Natural killer cell (primary cell): ENCODE measurements at regions not wholly inside any gene's neighbourhood (a gene's known extent, or its start where the extent isn't known, plus 50 kb on each side); places are given as distances from the start of the nearest gene placed in this dataset.

Experiments
- ATAC-seq, 3 donors: fragments of 150-1000 bp in 2 of 3; fragments of 200-7000 bp in 1 of 3; cut with Tn5 transposase; 1 replicate in 1 of 3; 2 replicates in 2 of 3; pipeline ENCODE4 v1.10.0; 2021; ENCODE audit warnings: mild to moderate bottlenecking in 2 of 3, moderate library complexity in 2 of 3
- DNase-seq, 2 donors: peaks; one replicate each; pipeline versions ENCODE4 v3.0.0 to v3.0.0-alpha.2; 2013 to 2021; ENCODE audit warnings: mixed read lengths in 1 of 2
- H3K27ac ChIP-seq: one replicate; pipeline ENCODE4 v1.5.1; 2013; ENCODE audit warnings: mild to moderate bottlenecking, low read length
- H3K27me3 ChIP-seq: one replicate; pipeline ENCODE4 v1.6.1; 2013; ENCODE audit warnings: low read length; ENCODE audit not compliant: control insufficient read depth, insufficient read depth
- H3K36me3 ChIP-seq: one replicate; pipeline ENCODE4 v1.6.1; 2013; ENCODE audit warnings: low read length; ENCODE audit not compliant: control insufficient read depth, insufficient read depth
- H3K4me1 ChIP-seq: one replicate; pipeline ENCODE4 v1.6.1; 2013; ENCODE audit warnings: low read length; ENCODE audit not compliant: control insufficient read depth, insufficient read depth
- H3K4me3 ChIP-seq: one replicate; pipeline ENCODE4 v1.5.1; 2013; ENCODE audit warnings: low read length
- H3K9me3 ChIP-seq: one replicate; pipeline ENCODE4 v1.6.1; 2013; ENCODE audit warnings: low read length; ENCODE audit not compliant: control insufficient read depth, insufficient read depth
- H3K27ac Mint-ChIP-seq, 2 donors: one replicate each; pipeline ENCODE4 v1.8.0; 2022; ENCODE audit warnings: mild to moderate bottlenecking in 2 of 2, mixed read lengths in 2 of 2, moderate library complexity in 1 of 2
- H3K27me3 Mint-ChIP-seq, 2 donors: one replicate each; pipeline ENCODE4 v1.8.0; 2022; ENCODE audit warnings: low read depth in 2 of 2, mixed read lengths in 2 of 2
- H3K36me3 Mint-ChIP-seq: one replicate; pipeline ENCODE4 v1.8.0; 2022; ENCODE audit warnings: mixed read lengths
- H3K4me1 Mint-ChIP-seq, 2 donors: one replicate each; pipeline ENCODE4 v1.8.0; 2022; ENCODE audit warnings: mixed read lengths in 2 of 2
- H3K4me3 Mint-ChIP-seq: one replicate; pipeline ENCODE4 v1.8.0; 2022; ENCODE audit warnings: mild to moderate bottlenecking, moderate library complexity, mixed read lengths
- H3K9me3 Mint-ChIP-seq, 2 donors: one replicate each; pipeline ENCODE4 v1.8.0; 2022; ENCODE audit warnings: mixed read lengths in 2 of 2
- WGBS: methylation state at CpG from one replicate; pipeline ENCODE4 v1.1.7; 2013; ENCODE audit warnings: missing lambda C conversion rate; ENCODE audit not compliant: insufficient coverage; 5-methylcytosine and 5-hydroxymethylcytosine counted together
- intact Hi-C: fragments of 100-400 bp; cut with micrococcal nuclease; formaldehyde crosslinking; loops from one replicate; pipeline ENCODE4 v1.14.2; 2022
- TF ChIP-seq, protein P1 (sequence below): fragments of 200-600 bp; IDR thresholded peaks from one replicate; pipeline ENCODE4 v1.8.0; 2022; ENCODE audit warnings: antibody characterized with exemption

DNA sequence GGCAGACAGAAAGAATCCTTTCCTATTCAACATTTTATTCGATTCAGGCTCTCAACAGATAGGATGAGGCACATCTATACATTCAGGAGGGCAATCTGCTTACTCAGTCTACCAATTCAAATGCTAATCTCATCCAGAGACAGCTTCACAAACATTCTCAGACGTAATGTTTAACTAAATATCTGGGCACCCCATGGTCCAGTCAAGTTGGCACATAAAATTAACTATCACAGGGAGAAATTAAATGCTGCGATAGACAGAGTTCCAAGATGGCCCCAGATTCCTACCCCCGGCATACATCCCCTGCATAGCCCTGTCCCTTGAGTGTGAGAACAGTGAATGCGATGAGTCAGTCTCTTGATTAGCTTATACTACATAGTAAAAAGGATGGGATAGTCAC, 184.3 kb downstream of the FGFR2 start:
- intact Hi-C loops: no loop called here
- 64% methylated on average over 5 of the region's 5 CpGs for WGBS
- TF ChIP-seq, protein P1, sequence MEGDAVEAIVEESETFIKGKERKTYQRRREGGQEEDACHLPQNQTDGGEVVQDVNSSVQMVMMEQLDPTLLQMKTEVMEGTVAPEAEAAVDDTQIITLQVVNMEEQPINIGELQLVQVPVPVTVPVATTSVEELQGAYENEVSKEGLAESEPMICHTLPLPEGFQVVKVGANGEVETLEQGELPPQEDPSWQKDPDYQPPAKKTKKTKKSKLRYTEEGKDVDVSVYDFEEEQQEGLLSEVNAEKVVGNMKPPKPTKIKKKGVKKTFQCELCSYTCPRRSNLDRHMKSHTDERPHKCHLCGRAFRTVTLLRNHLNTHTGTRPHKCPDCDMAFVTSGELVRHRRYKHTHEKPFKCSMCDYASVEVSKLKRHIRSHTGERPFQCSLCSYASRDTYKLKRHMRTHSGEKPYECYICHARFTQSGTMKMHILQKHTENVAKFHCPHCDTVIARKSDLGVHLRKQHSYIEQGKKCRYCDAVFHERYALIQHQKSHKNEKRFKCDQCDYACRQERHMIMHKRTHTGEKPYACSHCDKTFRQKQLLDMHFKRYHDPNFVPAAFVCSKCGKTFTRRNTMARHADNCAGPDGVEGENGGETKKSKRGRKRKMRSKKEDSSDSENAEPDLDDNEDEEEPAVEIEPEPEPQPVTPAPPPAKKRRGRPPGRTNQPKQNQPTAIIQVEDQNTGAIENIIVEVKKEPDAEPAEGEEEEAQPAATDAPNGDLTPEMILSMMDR: no peak
- no peak overlapping the region for H3K4me3 Mint-ChIP-seq
- no peaks in the 10 kb centered on the region for H3K27me3 ChIP-seq
- no peaks in the 10 kb centered on the region for H3K27me3 Mint-ChIP-seq
- no peak for DNase-seq
- H3K36me3 Mint-ChIP-seq: no peaks in the 10 kb centered on the region
- no peaks in the 10 kb centered on the region for H3K4me1 ChIP-seq
- H3K9me3 ChIP-seq: no peaks in the 10 kb centered on the region
- no peaks in the 10 kb centered on the region for H3K4me1 Mint-ChIP-seq
- H3K36me3 ChIP-seq: no peaks in the 10 kb centered on the region
- no peak overlapping the region for H3K27ac Mint-ChIP-seq
- H3K4me3 ChIP-seq: no peak overlapping the region
- no peak overlapping the region for H3K27ac ChIP-seq
- ATAC-seq: no peak
- H3K9me3 Mint-ChIP-seq: no peaks in the 10 kb centered on the region

GRCh38 chr10:121414366-121415062, 183.7 kb downstream of the FGFR2 start:
- no peaks in the 10 kb centered on the region for H3K4me1 ChIP-seq
- Mint-ChIP-seq H3K4me1 (no peaks in the 10 kb centered on the region), H3K27me3 (no peaks in the 10 kb centered on the region), H3K27ac (no peak overlapping the region), H3K4me3 (no peak overlapping the region), H3K36me3 (no peaks in the 10 kb centered on the region), H3K9me3 (no peaks in the 10 kb centered on the region)
- WGBS: 85% methylated on average over 1 of the region's 1 CpG
- no peak for DNase-seq
- H3K27ac ChIP-seq: no peak overlapping the region
- TF ChIP-seq, protein P1: no peak
- intact Hi-C loops: no loop called here
- no peak overlapping the region for H3K4me3 ChIP-seq
- no peaks in the 10 kb centered on the region for H3K9me3 ChIP-seq
- no peaks in the 10 kb centered on the region for H3K27me3 ChIP-seq
- H3K36me3 ChIP-seq: no peaks in the 10 kb centered on the region
- ATAC-seq: no peak

DNA sequence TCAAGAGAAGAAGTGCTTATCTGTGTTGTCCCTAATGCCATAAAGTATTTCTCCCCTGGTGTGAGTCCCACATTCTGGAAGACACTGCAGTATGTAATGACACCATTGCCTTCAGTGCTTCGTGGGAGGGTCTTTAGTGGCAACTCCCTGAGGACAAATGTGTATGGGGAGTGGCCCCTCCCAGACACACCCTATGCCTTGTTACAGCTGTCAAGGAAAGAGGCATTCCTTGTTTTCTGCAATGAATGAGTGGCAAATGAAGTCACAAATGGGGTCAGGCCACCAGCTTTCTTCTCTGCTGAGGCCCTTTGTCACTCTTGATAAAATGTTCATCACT, 183.2 kb downstream of the FGFR2 start:
- 67% methylated on average over 1 of the region's 1 CpG for WGBS
- H3K4me3 Mint-ChIP-seq: no peak overlapping the region
- Histone ChIP-seq H3K9me3 (no peaks in the 10 kb centered on the region), H3K4me3 (no peak overlapping the region), H3K27me3 (no peaks in the 10 kb centered on the region), H3K4me1 (no peaks in the 10 kb centered on the region), H3K27ac (no peak overlapping the region), H3K36me3 (no peaks in the 10 kb centered on the region)
- H3K9me3 Mint-ChIP-seq: no peaks in the 10 kb centered on the region
- H3K27me3 Mint-ChIP-seq: no peaks in the 10 kb centered on the region
- TF ChIP-seq, protein P1: no peak
- intact Hi-C loops: no loop called here
- DNase-seq: no peak
- no peaks in the 10 kb centered on the region for H3K36me3 Mint-ChIP-seq
- ATAC-seq: no peak
- no peak overlapping the region for H3K27ac Mint-ChIP-seq
- no peaks in the 10 kb centered on the region for H3K4me1 Mint-ChIP-seq

DNA sequence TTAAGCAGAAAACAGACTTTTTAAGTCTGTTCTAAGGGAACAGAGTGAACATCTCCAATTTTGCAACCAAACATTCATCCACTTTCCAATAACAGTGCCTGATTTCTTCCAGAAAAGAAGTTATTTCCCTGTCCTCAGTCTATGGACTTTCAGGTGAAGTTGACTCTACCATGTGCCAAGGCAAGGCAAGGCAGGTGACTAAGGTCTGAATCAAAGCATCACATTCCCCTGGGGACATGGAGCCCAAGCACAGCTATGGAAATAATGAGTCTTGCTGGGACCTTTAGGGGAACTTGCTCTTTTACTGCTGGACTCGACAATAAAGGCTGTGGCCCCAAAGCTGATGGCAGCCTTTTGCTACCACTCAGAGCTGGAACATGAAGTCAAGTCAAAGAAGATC, 182.2 kb downstream of the FGFR2 start:
- Mint-ChIP-seq H3K4me3 (no peak overlapping the region), H3K27me3 (no peaks in the 10 kb centered on the region), H3K4me1 (no peaks in the 10 kb centered on the region), H3K27ac (no peak overlapping the region), H3K36me3 (no peaks in the 10 kb centered on the region), H3K9me3 (no peaks in the 10 kb centered on the region)
- Histone ChIP-seq H3K36me3 (no peaks in the 10 kb centered on the region), H3K4me3 (no peak overlapping the region), H3K27me3 (no peaks in the 10 kb centered on the region), H3K4me1 (no peaks in the 10 kb centered on the region), H3K27ac (no peak overlapping the region), H3K9me3 (no peaks in the 10 kb centered on the region)
- TF ChIP-seq, protein P1: no peak
- ATAC-seq (no peak), DNase-seq (no peak)
- WGBS: 69% methylated on average over 1 of the region's 1 CpG
- intact Hi-C loops: no loop called here
